GM18867 (cell line): ENCODE measurements at regions not wholly inside any gene's neighbourhood (a gene's known extent, or its start where the extent isn't known, plus 50 kb on each side); places are given as distances from the start of the nearest gene placed in this dataset.
"Not testable (repeated sequence)": the region's sequence is repeated elsewhere in the genome, so short reads cannot be mapped to it uniquely, and the experiment has no call there.

Experiments
- ATAC-seq: cut with Tn5 transposase; IDR thresholded peaks from one replicate; pipeline ENCODE4 v1.9.1; 2021; ENCODE audit warnings: mild to moderate bottlenecking, moderate library complexity; ENCODE audit not compliant: unreplicated experiment

DNA sequence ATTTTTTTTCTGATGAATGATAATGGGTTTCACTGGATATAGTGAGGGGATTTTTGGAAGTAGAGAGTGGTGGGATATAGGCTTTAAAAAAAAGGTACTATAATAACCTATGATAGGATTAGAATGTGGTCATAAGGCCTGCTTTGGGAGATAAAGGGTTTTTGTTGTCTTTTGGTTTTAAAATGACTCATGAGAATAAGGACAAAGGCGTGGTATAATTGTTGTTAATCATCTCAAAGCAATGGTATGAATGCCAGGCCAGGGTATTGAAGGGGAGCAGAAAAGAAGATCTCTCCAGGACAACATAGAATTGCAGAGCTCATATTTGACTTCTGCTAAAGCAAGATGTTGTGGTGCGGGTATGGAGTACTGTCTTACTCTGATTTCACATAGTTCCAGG lies 579.4 kb downstream of the JRKL start:
- no peak for ATAC-seq

DNA sequence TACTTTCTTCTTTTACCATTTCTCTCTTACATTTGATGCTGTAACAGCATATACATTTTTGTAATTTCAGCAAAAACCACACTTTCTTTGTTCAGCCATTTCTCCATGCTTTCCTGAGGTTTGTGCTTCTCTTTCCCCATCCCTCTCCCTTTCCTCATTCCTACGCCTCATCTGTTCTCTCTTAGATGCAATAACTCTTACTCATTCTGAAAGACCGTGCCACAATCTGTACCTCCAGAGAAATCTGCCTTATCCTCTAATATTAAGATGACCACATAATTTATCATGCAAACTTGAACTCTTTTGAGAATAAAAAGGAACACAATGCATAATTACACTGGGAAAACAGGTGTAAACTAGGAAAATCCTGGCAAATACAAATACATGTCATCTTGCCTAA lies 588.9 kb downstream of the JRKL start:
- ATAC-seq = no peak

DNA sequence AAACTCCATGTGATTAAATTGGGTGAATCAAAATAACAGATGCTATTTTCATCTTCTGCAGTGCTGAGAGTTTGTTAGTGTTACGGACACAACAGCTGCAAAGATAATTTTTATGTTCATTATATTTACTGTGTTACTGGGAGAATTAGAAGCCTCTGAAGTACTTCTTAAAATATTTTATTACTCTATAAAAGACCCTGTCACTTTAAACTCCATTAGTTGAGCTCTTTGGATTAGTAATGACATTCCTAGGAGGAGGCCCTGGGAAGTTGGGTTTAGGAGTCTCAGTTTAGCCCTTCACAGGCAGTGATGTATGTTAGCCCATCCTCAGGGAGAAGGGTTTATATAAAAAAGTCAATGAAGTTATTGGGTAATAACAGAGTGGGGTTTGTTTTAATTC lies 596.7 kb downstream of the JRKL start:
- ATAC-seq = no peak

DNA sequence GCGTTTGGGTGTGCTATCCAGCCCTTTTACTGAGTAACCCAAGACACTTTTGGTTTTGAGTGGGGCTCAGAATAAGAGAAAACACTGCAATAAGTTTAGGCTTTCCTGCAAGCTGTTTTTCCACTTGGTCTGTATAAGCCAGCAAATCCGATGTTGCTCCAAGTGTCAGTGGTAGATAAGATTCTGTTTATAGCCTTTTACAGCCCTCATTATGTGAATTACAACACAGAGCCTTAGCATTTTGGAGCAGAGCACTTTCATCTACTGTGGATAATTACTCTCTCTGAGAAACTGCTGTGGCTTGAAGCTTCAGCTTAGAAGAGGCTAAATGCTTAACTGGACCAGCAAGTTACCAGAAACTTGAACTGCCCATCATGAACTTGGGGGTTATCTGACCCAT lies 601.1 kb downstream of the JRKL start:
- ATAC-seq = no peak

DNA sequence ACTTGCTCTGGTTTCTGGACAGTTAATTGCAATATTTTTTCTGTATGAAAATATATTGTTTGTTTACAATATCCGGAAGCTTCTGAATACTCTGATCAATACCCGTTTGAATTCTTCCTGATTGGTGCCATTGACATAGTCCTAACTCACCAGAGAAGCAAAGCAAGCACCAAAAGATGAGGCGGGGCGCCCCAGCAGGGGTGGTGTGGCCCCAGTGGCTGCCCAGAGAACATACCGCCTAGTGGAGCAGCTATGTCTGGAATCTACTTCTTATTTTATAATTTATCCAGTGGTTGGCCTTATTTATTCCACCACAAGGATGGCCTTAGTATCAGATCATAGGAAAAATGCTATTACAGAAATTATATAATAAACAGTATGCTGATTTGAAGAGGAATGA lies 610.7 kb downstream of the JRKL start:
- no peak for ATAC-seq

DNA sequence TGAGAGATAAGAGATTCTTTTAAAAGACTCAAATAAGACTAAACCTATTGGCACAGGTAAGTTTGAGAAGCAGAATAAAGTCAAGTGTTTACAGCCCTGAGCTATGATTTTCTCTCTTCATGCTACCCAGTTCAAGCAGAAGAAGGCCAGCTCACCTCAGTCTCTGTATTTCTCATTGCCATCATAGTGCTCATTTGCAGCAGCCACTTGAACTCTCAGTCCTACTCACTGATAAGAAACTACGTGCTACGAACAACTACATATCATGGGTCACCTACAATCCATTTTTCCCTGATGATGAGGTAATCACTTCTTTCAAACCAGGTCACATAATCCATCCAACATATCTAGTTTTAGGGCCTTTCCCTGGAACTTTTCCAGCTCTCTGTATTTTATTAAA lies 617.5 kb downstream of the JRKL start:
- no peak for ATAC-seq

DNA sequence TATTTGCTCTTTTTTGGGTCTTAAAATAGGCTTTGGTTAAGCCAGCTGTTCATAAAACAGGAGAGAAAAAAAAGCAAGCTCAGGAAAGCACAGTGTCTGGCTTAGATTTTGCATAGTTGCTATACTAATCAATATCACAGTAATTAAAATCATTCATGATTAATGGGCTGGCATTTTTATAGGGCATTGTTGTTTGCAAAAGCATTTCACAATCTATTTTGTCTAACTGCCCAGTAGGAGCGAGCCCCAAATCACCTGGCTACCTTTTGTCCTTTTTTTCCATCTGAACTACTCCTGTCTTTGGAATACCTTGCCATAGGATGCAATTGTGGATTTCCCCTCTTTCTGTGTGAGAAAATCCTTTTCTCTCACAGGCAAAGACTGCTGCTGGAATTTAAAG lies 619.8 kb downstream of the JRKL start:
- no peak for ATAC-seq

DNA sequence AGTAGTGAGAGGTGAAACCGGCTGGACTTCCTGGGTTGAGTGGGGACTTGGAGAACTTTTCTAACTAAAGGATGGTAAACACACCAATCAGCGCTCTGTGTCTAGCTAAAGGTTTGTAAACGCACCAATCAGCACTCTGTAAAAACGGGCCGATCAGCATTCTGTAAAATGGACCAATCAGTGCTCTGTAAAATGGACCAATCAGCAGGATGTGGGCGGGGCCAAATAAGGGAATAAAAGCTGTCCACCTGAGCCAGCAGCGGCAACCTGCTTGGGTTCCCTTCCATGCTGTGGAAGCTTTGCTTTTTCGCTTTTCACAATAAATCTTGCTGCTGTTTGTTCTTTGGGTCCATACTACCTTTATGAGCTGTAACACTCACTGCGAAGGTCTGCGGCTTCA lies 621.2 kb downstream of the JRKL start:
- not testable (repeated sequence) for ATAC-seq

DNA sequence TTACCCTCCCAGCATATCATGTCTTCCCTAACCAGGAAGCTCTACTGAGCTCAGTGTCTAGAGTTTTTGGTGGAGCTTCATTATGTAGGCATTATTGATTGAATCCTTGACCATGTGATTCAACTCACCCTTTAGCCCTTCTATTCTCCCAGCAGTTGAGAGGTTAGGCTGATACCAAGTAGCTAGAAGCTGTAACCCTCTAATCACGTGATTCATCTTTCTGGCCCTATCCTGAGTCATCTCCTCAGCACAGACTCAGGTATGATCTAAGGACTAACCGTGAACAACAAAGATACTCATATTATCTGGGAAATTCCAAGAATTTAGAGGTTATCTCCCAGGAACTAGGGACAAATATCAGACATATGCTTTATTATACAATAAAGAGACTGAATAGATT lies 625.5 kb downstream of the JRKL start:
- no peak for ATAC-seq

DNA sequence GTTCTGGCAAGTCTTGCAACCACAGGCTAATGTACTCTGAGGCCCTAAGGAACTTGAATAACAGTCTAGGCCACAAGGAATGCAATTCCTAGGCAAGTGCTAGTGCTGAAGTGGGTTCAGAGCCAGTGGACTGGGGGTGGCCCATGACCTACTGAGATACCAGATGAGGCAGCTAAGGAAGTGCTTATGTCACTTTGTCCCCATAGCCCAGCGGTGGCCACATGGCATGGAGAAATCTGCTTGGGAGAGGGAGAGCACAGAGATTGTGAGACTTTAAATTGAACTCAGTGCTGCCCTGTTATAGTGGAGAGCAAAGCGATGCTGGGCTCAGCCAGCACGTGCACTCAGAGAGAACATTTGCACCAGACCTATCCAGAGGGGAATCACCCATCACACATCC lies 629.5 kb downstream of the JRKL start:
- no peak for ATAC-seq

DNA sequence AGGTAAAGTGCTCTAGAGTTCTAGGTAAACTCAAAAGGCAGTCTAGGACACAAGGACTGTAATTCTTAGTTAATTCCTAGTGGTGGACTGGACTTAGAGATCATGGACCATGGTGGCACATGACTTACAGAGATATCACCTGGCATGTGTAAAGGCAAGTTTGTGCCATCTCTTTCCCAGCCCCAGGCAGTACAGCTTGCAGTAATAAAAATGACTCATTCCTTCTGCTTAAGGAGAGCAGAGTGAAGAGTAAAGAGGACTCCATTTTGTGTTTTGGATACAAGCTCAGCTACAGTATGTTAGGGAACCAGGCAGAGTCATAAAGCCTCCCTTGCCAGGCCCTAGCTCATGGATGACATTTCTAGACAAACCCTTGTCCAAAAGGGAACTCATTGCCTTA lies 629.9 kb downstream of the JRKL start:
- no peak for ATAC-seq

DNA sequence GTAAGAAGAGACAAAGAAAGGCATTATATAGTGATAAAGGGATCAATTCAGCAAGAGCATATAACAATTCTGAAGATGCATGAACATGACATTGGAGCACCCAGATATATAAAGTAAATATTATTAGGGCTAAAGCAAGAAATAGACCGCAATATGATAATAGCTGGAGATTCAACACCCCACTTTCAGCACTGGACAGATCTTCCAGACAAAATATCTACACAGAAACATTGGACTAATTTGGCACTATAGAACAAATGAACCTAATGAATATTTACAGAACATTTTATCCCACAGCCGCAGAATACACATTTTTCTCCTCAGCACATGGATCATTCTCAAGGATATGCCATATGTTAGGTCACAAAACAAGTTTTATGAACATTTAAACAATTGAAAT lies 633.1 kb downstream of the JRKL start:
- ATAC-seq = no peak

DNA sequence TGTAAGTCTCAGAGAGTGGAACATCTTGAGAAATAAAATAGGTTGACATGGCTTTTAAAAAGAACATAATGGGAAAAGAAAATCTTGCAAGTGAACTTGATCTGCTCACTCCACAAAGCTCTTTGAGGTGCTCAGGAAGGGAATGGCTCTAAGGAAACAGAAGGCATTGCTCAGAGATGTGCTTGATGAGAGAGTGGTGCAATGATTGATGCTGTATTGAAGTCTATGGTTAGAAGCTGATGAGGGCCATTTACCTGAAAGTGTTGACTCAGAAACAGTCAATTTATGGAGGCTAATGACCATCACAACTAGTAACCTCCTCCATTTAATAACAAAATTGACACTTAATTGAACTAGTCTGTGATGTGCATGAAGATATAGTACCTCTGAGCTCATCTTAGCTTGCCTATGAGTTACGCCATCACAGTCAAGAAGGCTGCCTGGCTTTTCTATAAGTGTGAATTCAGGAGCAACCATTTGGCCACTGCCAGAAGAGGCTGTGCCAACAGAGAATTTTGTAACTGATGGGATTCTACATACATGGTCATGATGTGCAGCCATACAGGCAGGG lies 639.1 kb downstream of the JRKL start:
- ATAC-seq = no peak

DNA sequence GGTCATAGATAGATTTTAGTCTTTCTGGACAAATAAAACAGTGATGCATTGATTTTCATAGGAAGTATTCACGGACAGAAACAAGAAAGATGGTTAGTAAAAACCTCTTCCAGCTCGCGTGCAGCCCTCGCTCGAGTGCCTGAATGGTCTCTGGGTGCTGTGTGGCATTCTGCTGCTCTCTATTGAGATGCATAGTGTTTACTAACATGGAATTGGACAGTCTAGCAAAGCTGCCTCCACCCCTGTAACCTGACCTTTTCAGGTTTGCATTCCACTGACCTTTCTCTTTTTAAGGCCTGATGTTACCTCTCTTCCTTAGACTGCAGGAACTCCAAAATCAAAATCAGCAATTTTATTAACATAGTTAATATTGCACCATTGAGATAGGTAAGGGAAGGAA lies 643.4 kb downstream of the JRKL start:
- no peak for ATAC-seq

DNA sequence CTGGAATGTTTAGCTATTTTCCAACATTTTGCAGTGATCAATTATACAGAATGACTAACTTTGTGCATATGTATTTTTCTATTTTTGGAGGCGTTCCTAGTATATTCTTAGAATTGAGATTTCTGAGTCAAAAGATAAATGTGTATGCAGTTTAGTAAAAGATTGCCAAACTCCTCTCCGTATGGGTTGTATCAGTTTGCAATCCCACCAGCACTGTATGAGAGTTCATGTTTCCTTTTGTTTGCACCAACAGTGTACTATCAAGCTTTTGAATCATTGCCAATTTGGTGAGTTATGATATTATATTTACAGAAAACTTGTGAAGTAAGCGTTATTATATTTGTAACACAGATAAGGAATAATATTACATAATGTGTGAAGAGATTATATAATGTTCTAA lies 658.7 kb downstream of the JRKL start:
- ATAC-seq = no peak

DNA sequence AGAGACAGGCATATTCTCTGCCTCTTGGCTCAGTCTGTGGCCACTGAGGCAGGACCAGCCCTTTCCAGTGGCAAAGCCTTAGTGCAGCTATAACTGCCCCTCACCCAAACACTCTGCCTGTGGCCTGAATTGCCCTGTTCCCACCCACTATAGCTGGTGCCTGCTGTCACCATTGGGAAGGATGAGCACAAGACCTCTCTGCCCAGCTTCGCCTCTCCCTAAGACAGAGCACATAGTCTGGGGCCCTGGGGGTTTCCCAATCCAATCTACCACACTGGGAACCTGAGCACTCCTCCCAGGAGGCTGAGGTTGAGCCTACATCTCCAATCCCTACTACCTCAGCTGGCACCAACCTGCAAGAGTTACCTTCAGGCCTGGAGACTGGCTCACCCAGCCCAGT lies 670.4 kb downstream of the JRKL start:
- no peak for ATAC-seq

DNA sequence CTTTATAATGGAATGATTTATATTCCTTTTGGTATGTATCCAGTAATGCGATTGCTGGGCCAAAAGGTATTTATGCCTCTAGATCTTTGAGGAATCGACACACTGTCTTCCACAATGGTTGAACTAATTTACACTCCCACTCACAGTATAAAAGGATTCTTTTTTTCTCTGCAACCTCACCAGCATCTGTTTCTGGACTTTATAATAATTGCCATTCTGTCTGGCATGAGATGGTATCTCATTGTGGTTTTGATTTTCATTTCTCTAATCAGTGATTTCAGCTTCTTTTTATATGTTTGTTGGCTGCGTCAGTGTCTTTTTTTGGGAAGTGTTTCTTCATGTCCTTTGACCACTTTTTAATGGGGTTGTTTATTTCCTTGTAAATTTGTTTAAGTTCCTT lies 679.3 kb downstream of the JRKL start:
- no peak for ATAC-seq

DNA sequence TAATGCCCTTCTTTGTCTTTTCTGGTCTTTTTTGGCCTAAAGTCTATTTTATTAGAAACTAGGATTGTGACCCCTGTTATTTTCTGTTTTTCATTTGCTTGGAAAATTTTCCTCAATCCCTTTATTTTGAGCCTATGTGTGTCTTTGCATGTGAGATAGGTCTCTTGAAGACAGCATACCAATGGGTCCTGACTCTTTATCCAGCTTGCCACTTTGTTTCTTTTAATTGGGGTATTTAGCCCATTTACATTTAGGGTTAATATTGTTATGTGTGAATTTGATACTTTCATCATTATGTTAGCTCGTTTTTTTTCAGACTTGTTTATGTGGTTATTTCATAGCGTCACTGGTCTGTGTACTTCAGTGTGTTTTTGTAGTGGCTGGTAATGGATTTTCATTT lies 682.6 kb downstream of the JRKL start:
- ATAC-seq = no peak

DNA sequence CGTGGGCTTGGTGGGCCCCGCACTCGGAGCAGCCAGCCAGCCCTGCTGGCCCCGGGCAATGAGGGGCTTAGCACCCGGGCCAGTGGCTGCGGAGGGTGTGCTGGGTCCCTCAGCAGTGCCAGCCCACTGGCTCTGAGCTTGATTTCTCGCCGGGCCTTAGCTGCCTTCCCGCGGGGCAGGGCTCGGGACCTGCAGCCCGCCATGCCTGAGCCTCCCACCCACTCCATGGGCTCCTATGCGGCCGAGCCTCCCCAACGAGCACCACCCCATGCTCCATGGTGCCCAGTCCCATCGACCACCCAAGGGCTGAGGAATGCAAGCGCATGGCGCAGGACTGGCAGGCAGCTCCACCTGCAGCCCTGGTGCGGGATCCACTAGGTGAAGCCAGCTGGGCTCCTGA lies 686.9 kb downstream of the JRKL start:
- ATAC-seq = not testable (repeated sequence)

DNA sequence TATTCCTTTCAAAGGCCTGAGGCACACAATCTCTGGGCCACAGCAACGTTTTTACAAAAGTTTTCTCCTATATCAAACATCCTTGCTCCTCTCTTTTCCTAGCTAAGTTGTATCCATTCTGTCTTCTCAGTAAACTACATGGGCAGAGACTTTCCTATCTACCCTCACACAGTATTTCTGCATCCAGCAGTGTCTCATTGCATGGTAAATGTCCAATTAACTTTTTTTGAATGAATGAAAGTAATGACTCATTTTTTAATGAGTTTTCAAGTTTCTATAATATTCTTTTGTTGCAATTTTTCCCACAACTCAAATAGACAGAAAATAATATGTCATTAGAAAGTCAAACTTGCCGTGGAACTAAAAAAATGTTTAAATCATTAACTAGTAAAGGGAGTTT lies 688.6 kb downstream of the JRKL start:
- ATAC-seq = no peak

DNA sequence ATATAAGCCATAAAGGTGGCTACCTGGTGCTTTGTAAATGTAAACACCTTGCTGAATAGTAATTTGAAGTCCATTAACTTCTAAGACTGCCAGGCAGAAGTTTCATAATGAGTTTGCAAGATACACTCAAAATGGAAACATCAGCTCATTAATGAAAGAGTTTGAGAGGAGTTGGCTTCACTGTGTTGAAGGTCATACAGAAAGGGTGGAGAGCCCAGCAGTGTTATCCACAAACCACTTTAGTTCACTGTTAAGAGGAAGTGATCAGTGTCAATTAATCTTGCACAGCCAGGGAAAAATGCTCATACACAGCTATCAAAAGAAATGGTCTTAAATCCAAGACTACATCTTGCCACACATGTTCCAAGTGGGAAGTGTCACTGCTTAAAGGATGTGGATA lies 689.4 kb downstream of the JRKL start:
- ATAC-seq = no peak

DNA sequence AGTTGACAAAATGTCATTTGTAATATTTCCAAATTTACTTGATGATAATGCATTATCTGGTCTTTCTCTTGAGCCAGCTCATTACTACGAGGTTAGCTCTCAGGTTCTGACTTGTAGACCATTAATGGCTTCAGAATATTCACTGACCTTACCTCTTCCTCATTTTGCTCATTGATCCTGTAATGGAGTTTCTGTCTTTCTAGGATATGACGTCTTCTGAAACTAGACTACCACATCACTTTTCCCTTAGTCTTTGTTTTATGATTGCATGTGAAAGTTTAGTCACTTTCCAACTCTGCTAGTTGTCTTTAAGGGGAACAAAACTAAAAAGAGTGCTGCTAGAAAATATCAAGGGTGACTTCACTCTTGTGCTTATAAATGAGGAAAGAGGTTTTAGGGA lies 697.6 kb downstream of the JRKL start:
- no peak for ATAC-seq

DNA sequence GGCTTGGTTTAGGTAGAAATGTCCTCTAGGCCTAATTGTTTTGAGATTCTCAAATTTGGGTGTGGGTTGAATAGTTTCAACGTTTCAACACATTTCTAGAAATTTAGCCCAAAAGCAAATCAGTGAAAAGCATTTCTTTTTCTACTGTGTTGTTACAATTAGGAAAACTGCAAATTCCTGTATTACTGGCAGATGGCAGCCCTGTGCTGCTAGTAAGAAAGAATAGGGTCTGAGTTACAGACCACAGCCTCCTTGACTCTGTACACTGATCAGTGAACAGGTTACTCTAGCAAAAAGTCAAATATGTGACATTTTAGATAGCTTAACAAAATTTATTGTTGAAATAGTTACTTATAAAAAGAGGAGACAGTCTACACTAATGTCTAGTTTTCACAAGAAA lies 703.0 kb downstream of the JRKL start:
- ATAC-seq = no peak

DNA sequence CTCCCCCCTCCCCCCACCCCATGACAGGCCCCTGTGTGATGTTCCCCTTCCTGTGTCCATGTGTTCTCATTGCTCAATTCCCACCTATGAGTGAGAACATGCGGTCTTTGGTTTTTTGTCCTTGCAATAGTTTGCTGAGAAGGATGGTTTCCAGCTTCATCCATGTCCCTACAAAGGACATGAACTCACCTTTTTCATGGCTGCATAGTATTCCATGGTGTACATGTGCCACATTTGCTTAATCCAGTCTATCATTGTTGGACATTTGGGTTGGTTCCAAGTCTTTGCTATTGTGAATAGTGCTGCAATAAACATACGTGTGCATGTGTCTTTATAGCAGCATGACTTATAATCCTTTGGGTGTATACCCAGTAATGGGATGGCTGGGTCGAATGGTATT lies 712.4 kb downstream of the JRKL start:
- ATAC-seq = not testable (repeated sequence)
